Bronchial epithelial cell (primary cell): ENCODE measurements at regions not wholly inside any gene's neighbourhood (a gene's known extent, or its start where the extent isn't known, plus 50 kb on each side); places are given as distances from the start of the nearest gene placed in this dataset.

Experiments
- DNase-seq: peaks from one replicate; pipeline ENCODE4 v3.0.0-alpha.2; 2010; ENCODE audit warnings: low read depth
- FAIRE-seq: peaks from 2 replicates; lab custom pipeline; 2011; peaks lifted over from hg19 to GRCh38; lab: Jason Lieb, UNC
- H3K27me3 ChIP-seq: 2 replicates; pipeline ENCODE4 v1.5.1; 2011; ENCODE audit warnings: low read length; ENCODE audit not compliant: control insufficient read depth, insufficient read depth
- H3K36me3 ChIP-seq: 2 replicates; pipeline ENCODE4 v1.5.1; 2011; ENCODE audit warnings: low read length; ENCODE audit not compliant: control insufficient read depth, insufficient read depth
- H3K4me3 ChIP-seq: 2 replicates; pipeline ENCODE4 v1.5.1; 2011; ENCODE audit warnings: mild to moderate bottlenecking, low read depth, low read length, control low read depth
- TF ChIP-seq, protein P1 (sequence below): IDR thresholded peaks from 2 replicates; pipeline ENCODE4 v1.5.1; 2011; ENCODE audit warnings: mild to moderate bottlenecking, moderate library complexity, low read length, control low read depth, inconsistent platforms; ENCODE audit not compliant: insufficient read depth, severe bottlenecking

DNA sequence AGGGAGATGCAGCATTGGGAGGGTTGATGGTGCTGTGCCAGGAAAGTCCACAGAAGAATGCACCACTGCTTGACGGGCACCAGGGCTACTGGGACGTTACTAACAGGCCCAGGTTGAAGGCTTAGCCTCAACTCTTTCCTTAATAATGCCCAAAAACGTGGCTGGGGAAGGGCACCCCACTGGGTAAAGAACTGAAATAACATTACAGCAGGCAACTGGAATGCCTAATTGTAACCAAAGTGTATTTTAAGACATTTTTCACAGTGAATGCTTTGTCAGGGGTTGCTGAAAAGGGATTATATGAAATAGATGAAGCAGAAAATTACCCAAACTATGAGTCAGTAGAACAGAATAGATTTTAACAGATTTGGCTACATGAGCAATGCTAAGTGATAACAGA, 191.3 kb downstream of the CMPK2 start:
- DNase-seq (no peak), FAIRE-seq (no peak)
- no peaks in the 10 kb centered on the region for H3K27me3 ChIP-seq
- TF ChIP-seq, protein P1, sequence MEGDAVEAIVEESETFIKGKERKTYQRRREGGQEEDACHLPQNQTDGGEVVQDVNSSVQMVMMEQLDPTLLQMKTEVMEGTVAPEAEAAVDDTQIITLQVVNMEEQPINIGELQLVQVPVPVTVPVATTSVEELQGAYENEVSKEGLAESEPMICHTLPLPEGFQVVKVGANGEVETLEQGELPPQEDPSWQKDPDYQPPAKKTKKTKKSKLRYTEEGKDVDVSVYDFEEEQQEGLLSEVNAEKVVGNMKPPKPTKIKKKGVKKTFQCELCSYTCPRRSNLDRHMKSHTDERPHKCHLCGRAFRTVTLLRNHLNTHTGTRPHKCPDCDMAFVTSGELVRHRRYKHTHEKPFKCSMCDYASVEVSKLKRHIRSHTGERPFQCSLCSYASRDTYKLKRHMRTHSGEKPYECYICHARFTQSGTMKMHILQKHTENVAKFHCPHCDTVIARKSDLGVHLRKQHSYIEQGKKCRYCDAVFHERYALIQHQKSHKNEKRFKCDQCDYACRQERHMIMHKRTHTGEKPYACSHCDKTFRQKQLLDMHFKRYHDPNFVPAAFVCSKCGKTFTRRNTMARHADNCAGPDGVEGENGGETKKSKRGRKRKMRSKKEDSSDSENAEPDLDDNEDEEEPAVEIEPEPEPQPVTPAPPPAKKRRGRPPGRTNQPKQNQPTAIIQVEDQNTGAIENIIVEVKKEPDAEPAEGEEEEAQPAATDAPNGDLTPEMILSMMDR = no peak
- H3K4me3 ChIP-seq = no peak overlapping the region
- no peaks in the 10 kb centered on the region for H3K36me3 ChIP-seq

DNA sequence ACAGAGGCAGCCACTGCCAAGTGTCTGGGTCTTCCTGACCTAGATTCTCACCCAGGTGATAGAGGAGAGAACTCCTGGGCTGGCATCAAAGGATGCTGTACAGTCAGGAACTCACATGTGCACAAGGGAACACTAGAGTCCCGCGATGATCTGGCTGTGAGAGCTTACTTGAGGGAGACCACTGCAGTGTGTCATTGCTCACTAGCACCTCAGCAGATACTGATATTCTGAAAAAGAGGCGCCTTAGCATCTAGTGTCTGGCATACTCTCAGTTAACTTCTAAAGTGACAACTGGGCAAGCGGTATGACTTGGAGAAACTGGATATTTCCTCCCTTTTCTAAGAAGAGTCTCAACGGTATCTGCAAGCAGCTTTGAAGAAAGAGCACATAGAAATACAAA, 189.9 kb downstream of the CMPK2 start:
- DNase-seq (no peak), FAIRE-seq (no peak)
- no peak overlapping the region for H3K4me3 ChIP-seq
- TF ChIP-seq, protein P1 = no peak
- no peaks in the 10 kb centered on the region for H3K36me3 ChIP-seq
- no peaks in the 10 kb centered on the region for H3K27me3 ChIP-seq

DNA sequence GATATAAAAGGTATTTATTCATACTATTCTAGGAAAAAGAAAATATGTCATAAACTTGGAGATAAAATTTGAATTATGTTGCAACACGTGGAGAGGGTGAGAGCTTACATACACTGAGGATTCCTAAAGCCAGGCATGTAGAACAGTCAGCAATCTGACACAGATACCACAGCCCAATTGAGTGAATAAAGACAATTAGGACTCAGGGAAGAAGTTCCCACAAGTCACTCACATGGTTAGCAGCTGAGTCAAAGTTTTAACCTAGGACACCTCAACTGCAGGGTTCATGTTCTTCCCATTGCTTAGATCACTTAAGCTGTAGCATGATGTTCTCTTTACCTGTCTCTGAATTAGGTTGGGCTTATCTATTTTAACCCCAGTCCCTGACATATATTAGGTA, 189.5 kb downstream of the CMPK2 start:
- FAIRE-seq (no peak), DNase-seq (no peak)
- TF ChIP-seq, protein P1 = no peak
- no peaks in the 10 kb centered on the region for H3K36me3 ChIP-seq
- no peaks in the 10 kb centered on the region for H3K27me3 ChIP-seq
- no peak overlapping the region for H3K4me3 ChIP-seq

DNA sequence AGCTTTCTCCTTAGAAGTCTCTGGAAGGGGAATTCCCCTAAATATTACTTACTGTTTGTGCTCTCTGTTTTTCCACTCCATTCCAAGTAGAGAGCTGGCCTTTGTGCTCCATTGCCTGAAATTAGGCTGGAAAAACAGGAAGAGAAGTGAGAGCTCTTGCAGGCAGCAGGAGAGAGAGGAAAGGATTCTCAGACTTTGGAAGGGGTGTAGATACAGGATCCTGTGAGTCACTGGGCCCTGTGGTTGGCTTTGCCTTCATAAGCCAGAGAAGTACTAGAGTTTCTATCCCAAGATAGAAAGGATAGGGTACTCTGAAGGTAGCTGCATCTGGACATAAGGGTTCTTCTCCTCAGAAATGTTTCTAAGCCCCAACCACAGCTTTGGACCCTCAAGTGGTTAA, 188.9 kb downstream of the CMPK2 start:
- TF ChIP-seq, protein P1 = no peak
- Histone ChIP-seq H3K27me3 (no peaks in the 10 kb centered on the region), H3K4me3 (no peak overlapping the region), H3K36me3 (no peaks in the 10 kb centered on the region)
- FAIRE-seq (no peak), DNase-seq (no peak)

DNA sequence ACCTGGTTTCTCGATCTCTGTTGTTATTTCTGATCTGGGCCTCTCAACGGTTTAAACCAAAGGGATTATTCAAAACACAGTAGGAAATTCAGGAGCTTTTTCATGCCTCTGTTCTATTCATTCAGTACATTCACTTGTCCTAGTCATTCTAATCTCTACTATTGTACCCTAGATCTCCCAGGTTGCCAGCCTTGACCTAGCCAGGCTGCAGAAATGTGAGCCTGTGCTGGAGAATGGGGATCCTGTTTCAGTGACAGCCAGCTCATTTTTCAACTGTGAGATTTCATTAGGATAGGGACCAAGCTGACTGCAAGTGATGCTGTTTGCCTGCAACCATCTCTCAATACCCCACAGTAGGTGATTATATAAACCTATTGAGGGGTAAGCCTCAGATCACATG, 186.2 kb downstream of the CMPK2 start:
- Histone ChIP-seq H3K27me3 (no peaks in the 10 kb centered on the region), H3K36me3 (no peaks in the 10 kb centered on the region), H3K4me3 (no peak overlapping the region)
- DNase-seq (no peak), FAIRE-seq (no peak)
- TF ChIP-seq, protein P1 = no peak

DNA sequence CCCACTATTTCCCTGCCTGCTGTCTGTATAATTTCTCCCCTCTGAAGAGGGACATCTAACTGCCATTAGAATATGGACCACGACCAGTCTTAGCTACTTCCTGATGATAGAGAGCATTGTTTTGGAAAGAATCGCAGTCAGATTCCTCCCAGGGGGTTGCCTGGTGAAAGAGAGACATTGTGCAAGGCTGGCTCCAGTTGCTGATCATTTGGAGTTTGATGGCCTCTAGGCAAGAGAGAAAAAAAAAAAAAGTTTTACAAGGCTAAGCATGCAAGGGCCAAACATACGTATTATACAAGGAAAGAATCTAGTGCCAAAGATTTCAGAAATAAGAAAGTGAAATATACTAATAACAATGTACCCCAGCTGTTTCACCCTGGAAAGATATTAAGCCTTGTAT, 182.2 kb downstream of the CMPK2 start:
- DNase-seq (no peak), FAIRE-seq (no peak)
- TF ChIP-seq, protein P1 = no peak
- Histone ChIP-seq H3K36me3 (no peaks in the 10 kb centered on the region), H3K4me3 (no peak overlapping the region), H3K27me3 (no peaks in the 10 kb centered on the region)
